Body of pancreas (tissue), 4 donors: ENCODE measurements at regions not wholly inside any gene's neighbourhood (a gene's known extent, or its start where the extent isn't known, plus 50 kb on each side); places are given as distances from the start of the nearest gene placed in this dataset.

ENCODE experiments used
- ATAC-seq: fragments of 150-250 bp; one replicate; pipeline ENCODE4 v1.9.1; 2016
- DNase-seq, 4 donors: peaks; one replicate each; pipeline ENCODE4 v3.0.0-alpha.2; 2019
- H3K27ac ChIP-seq, 4 donors: fragments of 200-600 bp; sonication (generic); 1 replicate in 3 of 4; 2 replicates in 1 of 4; pipeline versions ENCODE4 v1.5.1 to v1.6.1; 2016 to 2019; ENCODE audit warnings: mild to moderate bottlenecking in 1 of 4, mixed read lengths in 1 of 4, moderate library complexity in 1 of 4
- H3K27me3 ChIP-seq, 2 donors: fragments of 200-600 bp; sonication (generic); one replicate each; pipeline ENCODE4 v1.6.0; 2016; ENCODE audit warnings: mild to moderate bottlenecking in 1 of 2
- H3K36me3 ChIP-seq, 2 donors: fragments of 200-600 bp; sonication (generic); replicated peaks in 1 of 2; 2 replicates each; pipeline ENCODE4 v1.5.1; 2016; ENCODE audit warnings: low read depth in 2 of 2; ENCODE audit not compliant: insufficient read depth in 1 of 2
- H3K4me1 ChIP-seq: fragments of 200-600 bp; sonication (generic); one replicate; pipeline ENCODE4 v1.6.0; 2016
- H3K4me3 ChIP-seq, 2 donors: fragments of 200-600 bp; sonication (generic); 1 replicate in 1 of 2; 2 replicates in 1 of 2; pipeline ENCODE4 v1.5.1; 2016 to 2019
- H3K9me3 ChIP-seq, 3 donors: fragments of 200-600 bp; sonication (generic); 1 replicate in 2 of 3; 2 replicates in 1 of 3; pipeline ENCODE4 v1.5.1; 2016
- POLR2A ChIP-seq, 3 donors: fragments of 450-650 bp; IDR thresholded peaks; one replicate each; pipeline ENCODE4 v1.6.1; 2016; ENCODE audit warnings: antibody characterized with exemption in 3 of 3, mild to moderate bottlenecking in 2 of 3
- WGBS, 2 donors: methylation state at CpG; one replicate each; pipeline ENCODE4 v1.1.5; 2017; 5-methylcytosine and 5-hydroxymethylcytosine counted together
- intact Hi-C: fragments of 100-400 bp; cut with DNase I; formaldehyde crosslinking; loops from one replicate; pipeline ENCODE4 v1.15.1; 2023
- TF ChIP-seq, protein P1 (sequence below), 7 experiments: fragments of 450-650 bp in 4 of 7; fragments of 200-600 bp in 3 of 7; sonication (generic) in 3 of 7; IDR thresholded peaks; one replicate each; pipeline ENCODE4 v1.5.1; 2016 to 2019; ENCODE audit warnings: antibody characterized with exemption in 7 of 7

- H3K4me3 ChIP-seq, result no peak overlapping the region
- DNase-seq, result peak in 2 of 4 donors; percentile 3 to 19
- H3K27me3 ChIP-seq, result no peaks in the 10 kb centered on the region
- ATAC-seq, result no peak
- intact Hi-C loops, result no loop called here
- TF ChIP-seq POLR2A (IDR thresholded peaks at IDR 0.05), result no peak
- TF ChIP-seq, protein P1, sequence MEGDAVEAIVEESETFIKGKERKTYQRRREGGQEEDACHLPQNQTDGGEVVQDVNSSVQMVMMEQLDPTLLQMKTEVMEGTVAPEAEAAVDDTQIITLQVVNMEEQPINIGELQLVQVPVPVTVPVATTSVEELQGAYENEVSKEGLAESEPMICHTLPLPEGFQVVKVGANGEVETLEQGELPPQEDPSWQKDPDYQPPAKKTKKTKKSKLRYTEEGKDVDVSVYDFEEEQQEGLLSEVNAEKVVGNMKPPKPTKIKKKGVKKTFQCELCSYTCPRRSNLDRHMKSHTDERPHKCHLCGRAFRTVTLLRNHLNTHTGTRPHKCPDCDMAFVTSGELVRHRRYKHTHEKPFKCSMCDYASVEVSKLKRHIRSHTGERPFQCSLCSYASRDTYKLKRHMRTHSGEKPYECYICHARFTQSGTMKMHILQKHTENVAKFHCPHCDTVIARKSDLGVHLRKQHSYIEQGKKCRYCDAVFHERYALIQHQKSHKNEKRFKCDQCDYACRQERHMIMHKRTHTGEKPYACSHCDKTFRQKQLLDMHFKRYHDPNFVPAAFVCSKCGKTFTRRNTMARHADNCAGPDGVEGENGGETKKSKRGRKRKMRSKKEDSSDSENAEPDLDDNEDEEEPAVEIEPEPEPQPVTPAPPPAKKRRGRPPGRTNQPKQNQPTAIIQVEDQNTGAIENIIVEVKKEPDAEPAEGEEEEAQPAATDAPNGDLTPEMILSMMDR (IDR thresholded peaks at IDR 0.05), result no peak
- H3K4me1 ChIP-seq, result no peaks in the 10 kb centered on the region
- no peaks in the 10 kb centered on the region for H3K9me3 ChIP-seq
- 42 to 54% methylated on average over 5 of the region's 5 CpGs for WGBS, 2 donors
- H3K27ac ChIP-seq, result no peak overlapping the region
- H3K36me3 ChIP-seq, result no peaks in the 10 kb centered on the region
These were observed 403.8 kb downstream of the SLITRK5 start for GRCh38 chr13:88074794-88075510.

DNA sequence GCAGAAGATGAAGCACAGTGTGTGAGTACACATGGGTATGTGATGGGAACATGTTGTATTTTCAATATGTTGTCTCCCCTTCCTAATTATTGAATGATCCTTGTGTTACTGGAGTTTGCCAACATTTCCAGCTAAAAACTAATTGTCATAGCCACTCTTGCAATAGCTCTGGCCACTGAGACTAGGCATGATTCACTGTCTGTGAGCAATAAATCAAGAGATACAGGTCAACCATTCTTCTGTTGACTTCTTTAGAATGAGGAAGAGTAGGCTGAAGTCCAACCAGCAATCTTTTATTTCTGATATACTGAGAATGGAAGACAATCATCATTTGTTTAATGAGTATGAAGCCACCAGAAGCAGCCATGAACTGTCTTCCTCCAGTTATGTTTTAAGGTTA, 413.9 kb downstream of the SLITRK5 start:
- no peak for DNase-seq
- no peaks in the 10 kb centered on the region for H3K36me3 ChIP-seq
- H3K27ac ChIP-seq, result no peak overlapping the region
- no peaks in the 10 kb centered on the region for H3K27me3 ChIP-seq
- no peaks in the 10 kb centered on the region for H3K4me1 ChIP-seq
- no peak overlapping the region for H3K4me3 ChIP-seq
- no peak for ATAC-seq
- TF ChIP-seq, protein P1 (IDR thresholded peaks at IDR 0.05), result no peak
- no peak for TF ChIP-seq POLR2A (IDR thresholded peaks at IDR 0.05)
- intact Hi-C loops, result no loop called here
- no peaks in the 10 kb centered on the region for H3K9me3 ChIP-seq

GRCh38 chr13:88086577-88086976, 415.4 kb downstream of the SLITRK5 start:
- DNase-seq, result no peak
- no peak for ATAC-seq
- intact Hi-C loops, result no loop called here
- Histone ChIP-seq H3K9me3 (no peaks in the 10 kb centered on the region), H3K36me3 (no peaks in the 10 kb centered on the region), H3K4me3 (no peak overlapping the region), H3K27ac (no peak overlapping the region), H3K4me1 (no peaks in the 10 kb centered on the region), H3K27me3 (no peaks in the 10 kb centered on the region)
- TF ChIP-seq, protein P1 (IDR thresholded peaks at IDR 0.05), result no peak
- no peak for TF ChIP-seq POLR2A (IDR thresholded peaks at IDR 0.05)
- 75 to 85% methylated on average over 3 of the region's 3 CpGs for WGBS, 2 donors

DNA sequence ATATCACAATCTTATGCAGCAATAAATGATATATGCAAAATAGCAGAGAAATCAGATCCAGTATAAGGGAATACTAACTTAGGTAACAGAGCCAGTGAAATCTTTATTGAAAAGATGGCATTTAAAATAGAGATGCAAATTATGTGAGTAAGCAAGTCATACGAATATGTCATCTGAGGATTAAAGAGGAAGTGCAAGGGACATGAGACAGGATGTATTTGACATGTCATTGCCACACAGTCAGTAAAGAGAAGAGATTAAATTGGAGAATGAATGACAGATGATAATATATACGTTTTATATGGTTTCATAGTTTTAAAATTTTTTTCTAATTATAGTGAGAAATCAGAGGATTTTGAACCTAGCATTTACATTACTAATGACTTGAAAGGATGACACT, 426.4 kb downstream of the SLITRK5 start:
- Histone ChIP-seq H3K4me1 (no peaks in the 10 kb centered on the region), H3K4me3 (no peak overlapping the region), H3K36me3 (no peaks in the 10 kb centered on the region), H3K27ac (no peak overlapping the region), H3K27me3 (no peaks in the 10 kb centered on the region), H3K9me3 (peaks cover 0 to 6% (median 0%) of the 10 kb centered on the region in 3 donors)
- ATAC-seq (no peak), DNase-seq (no peak)
- intact Hi-C loops, result no loop called here
- 8 to 27% methylated on average over 2 of the region's 2 CpGs for WGBS, 2 donors
- no peak for TF ChIP-seq POLR2A (IDR thresholded peaks at IDR 0.05)
- TF ChIP-seq, protein P1 (IDR thresholded peaks at IDR 0.05), result no peak

GRCh38 chr13:88103824-88104223, 432.7 kb downstream of the SLITRK5 start:
- H3K27me3 ChIP-seq, result no peaks in the 10 kb centered on the region
- no peaks in the 10 kb centered on the region for H3K4me1 ChIP-seq
- 59 to 67% methylated on average over 1 of the region's 1 CpG for WGBS, 2 donors
- no peak for TF ChIP-seq POLR2A (IDR thresholded peaks at IDR 0.05)
- TF ChIP-seq, protein P1 (IDR thresholded peaks at IDR 0.05), result no peak
- H3K27ac ChIP-seq, result no peak overlapping the region
- no peaks in the 10 kb centered on the region for H3K36me3 ChIP-seq
- ATAC-seq, result no peak
- no peak overlapping the region for H3K4me3 ChIP-seq
- intact Hi-C loops, result no loop called here
- H3K9me3 ChIP-seq, result peaks cover 0 to 6% (median 0%) of the 10 kb centered on the region in 3 donors
- DNase-seq, result no peak
